LNCAP (cell line): ENCODE measurements at regions not wholly inside any gene's neighbourhood (a gene's known extent, or its start where the extent isn't known, plus 50 kb on each side); places are given as distances from the start of the nearest gene placed in this dataset.

ENCODE experiments used
- CTCF ChIP-seq: fragments of 450-650 bp; IDR thresholded peaks from 2 replicates; pipeline ENCODE4 v1.5.1; 2017; ENCODE audit warnings: mild to moderate bottlenecking

- no peak for TF ChIP-seq CTCF
Observed at GRCh38 chr15:46682969-46683791, 1034.1 kb upstream of the SEMA6D start.

GRCh38 chr15:46685096-46685495 lies 1032.2 kb upstream of the SEMA6D start:
- no peak for TF ChIP-seq CTCF

GRCh38 chr15:46685681-46686080 lies 1031.6 kb upstream of the SEMA6D start:
- TF ChIP-seq CTCF, result no peak

GRCh38 chr15:46696281-46696680 lies 1021.0 kb upstream of the SEMA6D start:
- TF ChIP-seq CTCF, result no peak

- no peak for TF ChIP-seq CTCF
Observed at GRCh38 chr15:46701346-46701745, 1016.0 kb upstream of the SEMA6D start.

- TF ChIP-seq CTCF, result no peak
Observed at GRCh38 chr15:46701896-46702295, 1015.4 kb upstream of the SEMA6D start.

- TF ChIP-seq CTCF, result no peak
Observed at GRCh38 chr15:46703020-46703861, 1014.1 kb upstream of the SEMA6D start.
